NCI-H345 treated with DMSO at 0.1 percent for 48 hours (cell line): ENCODE measurements at regions not wholly inside any gene's neighbourhood (a gene's known extent, or its start where the extent isn't known, plus 50 kb on each side); places are given as distances from the start of the nearest gene placed in this dataset.
"Not testable (repeated sequence)": the region's sequence is repeated elsewhere in the genome, so short reads cannot be mapped to it uniquely, and the experiment has no call there.

Experiments used
- DNase-seq: peaks from one replicate; lab custom pipeline; 2025; ENCODE audit not compliant: unreplicated experiment; lab: John Stamatoyannopoulos, UW

GRCh38 chr9:97105220-97105619 lies 66.3 kb upstream of the CTSV start:
- DNase-seq: not testable (repeated sequence)

GRCh38 chr9:97103613-97104383 lies 64.9 kb upstream of the CTSV start:
- DNase-seq: not testable (repeated sequence)

- not testable (repeated sequence) for DNase-seq
Measured at GRCh38 chr9:97099540-97099939, 60.6 kb upstream of the CTSV start.

GRCh38 chr9:97096793-97097192 lies 57.9 kb upstream of the CTSV start:
- DNase-seq: no peak

- DNase-seq: not testable (repeated sequence)
Measured at GRCh38 chr9:97089361-97089760, 50.4 kb upstream of the CTSV start.
